ENCODE measurements at regions not wholly inside any gene's neighbourhood (a gene's known extent, or its start where the extent isn't known, plus 50 kb on each side); places are given as distances from the start of the nearest gene placed in this dataset.

- no peak overlapping the region for H3K4me3 ChIP-seq (ENCODE audit: low read length)
- no peaks in the 10 kb centered on the region for H3K4me1 ChIP-seq (ENCODE audit: control insufficient read depth, insufficient read depth, low read length)
- no CpG with 5 or more reads among the region's 2 CpGs for WGBS (ENCODE audit: insufficient coverage, low lambda C conversion rate)
- H3K27me3 ChIP-seq (ENCODE audit: control insufficient read depth, insufficient read depth, low read length), result no peaks in the 10 kb centered on the region
- no peaks in the 10 kb centered on the region for H3K36me3 ChIP-seq (ENCODE audit: control insufficient read depth, insufficient read depth, low read length)
- no peak for DNase-seq
- no peak overlapping the region for H3K27ac ChIP-seq (ENCODE audit: low read length)
- no peaks in the 10 kb centered on the region for H3K9me3 ChIP-seq (ENCODE audit: control insufficient read depth, low read depth, low read length)
Observed at GRCh38 chr13:79966493-79966895, 374.4 kb downstream of the SPRY2 start.

- WGBS (ENCODE audit: insufficient coverage, low lambda C conversion rate), result 94% methylated on average over 3 of the region's 3 CpGs
- Histone ChIP-seq H3K4me3 (ENCODE audit: low read length) (no peak overlapping the region), H3K4me1 (ENCODE audit: control insufficient read depth, insufficient read depth, low read length) (no peaks in the 10 kb centered on the region), H3K36me3 (ENCODE audit: control insufficient read depth, insufficient read depth, low read length) (no peaks in the 10 kb centered on the region), H3K27me3 (ENCODE audit: control insufficient read depth, insufficient read depth, low read length) (no peaks in the 10 kb centered on the region), H3K9me3 (ENCODE audit: control insufficient read depth, low read depth, low read length) (no peaks in the 10 kb centered on the region), H3K27ac (ENCODE audit: low read length) (no peak overlapping the region)
- DNase-seq, result no peak
Observed at GRCh38 chr13:79966059-79966458, 374.9 kb downstream of the SPRY2 start.

- peaks cover 2% of the 10 kb centered on the region for H3K4me1 ChIP-seq (ENCODE audit: control insufficient read depth, insufficient read depth, low read length)
- H3K36me3 ChIP-seq (ENCODE audit: control insufficient read depth, insufficient read depth, low read length), result no peaks in the 10 kb centered on the region
- no peak overlapping the region for H3K4me3 ChIP-seq (ENCODE audit: low read length)
- no peaks in the 10 kb centered on the region for H3K27me3 ChIP-seq (ENCODE audit: control insufficient read depth, insufficient read depth, low read length)
- no peak overlapping the region for H3K27ac ChIP-seq (ENCODE audit: low read length)
- no peaks in the 10 kb centered on the region for H3K9me3 ChIP-seq (ENCODE audit: control insufficient read depth, low read depth, low read length)
- peak in 1 of 2 donors; percentile 41 for DNase-seq
- WGBS (ENCODE audit: insufficient coverage, low lambda C conversion rate), result 67% methylated on average over 3 of the region's 3 CpGs
Observed at GRCh38 chr13:79946556-79946955, 394.4 kb downstream of the SPRY2 start.

GRCh38 chr13:79943346-79944023 lies 397.4 kb downstream of the SPRY2 start:
- no peaks in the 10 kb centered on the region for H3K36me3 ChIP-seq (ENCODE audit: control insufficient read depth, insufficient read depth, low read length)
- H3K27ac ChIP-seq (ENCODE audit: low read length), result no peak overlapping the region
- 100% methylated on average over 1 of the region's 2 CpGs for WGBS (ENCODE audit: insufficient coverage, low lambda C conversion rate)
- no peak overlapping the region for H3K4me3 ChIP-seq (ENCODE audit: low read length)
- H3K9me3 ChIP-seq (ENCODE audit: control insufficient read depth, low read depth, low read length), result no peaks in the 10 kb centered on the region
- peaks cover 2% of the 10 kb centered on the region for H3K4me1 ChIP-seq (ENCODE audit: control insufficient read depth, insufficient read depth, low read length)
- H3K27me3 ChIP-seq (ENCODE audit: control insufficient read depth, insufficient read depth, low read length), result no peaks in the 10 kb centered on the region
- DNase-seq, result no peak

GRCh38 chr13:79941752-79942151 lies 399.2 kb downstream of the SPRY2 start:
- H3K27me3 ChIP-seq (ENCODE audit: control insufficient read depth, insufficient read depth, low read length), result no peaks in the 10 kb centered on the region
- no CpG with 5 or more reads among the region's 5 CpGs for WGBS (ENCODE audit: insufficient coverage, low lambda C conversion rate)

GRCh38 chr13:79939689-79940088 lies 401.2 kb downstream of the SPRY2 start:
- Histone ChIP-seq H3K9me3 (ENCODE audit: control insufficient read depth, low read depth, low read length) (no peaks in the 10 kb centered on the region), H3K36me3 (ENCODE audit: control insufficient read depth, insufficient read depth, low read length) (no peaks in the 10 kb centered on the region), H3K4me1 (ENCODE audit: control insufficient read depth, insufficient read depth, low read length) (no peaks in the 10 kb centered on the region), H3K27me3 (ENCODE audit: control insufficient read depth, insufficient read depth, low read length) (no peaks in the 10 kb centered on the region), H3K27ac (ENCODE audit: low read length) (no peak overlapping the region), H3K4me3 (ENCODE audit: low read length) (no peak overlapping the region)
- DNase-seq, result no peak
- no CpG with 5 or more reads among the region's 2 CpGs for WGBS (ENCODE audit: insufficient coverage, low lambda C conversion rate)

More at GRCh38 chr13:79941752-79942151, 399.2 kb downstream of the SPRY2 start:
- Histone ChIP-seq H3K36me3 (ENCODE audit: control insufficient read depth, insufficient read depth, low read length) (no peaks in the 10 kb centered on the region), H3K4me3 (ENCODE audit: low read length) (no peak overlapping the region), H3K9me3 (ENCODE audit: control insufficient read depth, low read depth, low read length) (no peaks in the 10 kb centered on the region), H3K4me1 (ENCODE audit: control insufficient read depth, insufficient read depth, low read length) (peaks cover 2% of the 10 kb centered on the region), H3K27ac (ENCODE audit: low read length) (no peak overlapping the region)
- DNase-seq, result peak; percentile 17 to 60

GRCh38 chr13:79937771-79938216 lies 403.1 kb downstream of the SPRY2 start:
- no peaks in the 10 kb centered on the region for H3K27me3 ChIP-seq (ENCODE audit: control insufficient read depth, insufficient read depth, low read length)
- WGBS (ENCODE audit: insufficient coverage, low lambda C conversion rate), result no CpG with 5 or more reads among the region's 3 CpGs
- no peaks in the 10 kb centered on the region for H3K4me1 ChIP-seq (ENCODE audit: control insufficient read depth, insufficient read depth, low read length)
- no peaks in the 10 kb centered on the region for H3K9me3 ChIP-seq (ENCODE audit: control insufficient read depth, low read depth, low read length)
- DNase-seq, result no peak
- no peak overlapping the region for H3K27ac ChIP-seq (ENCODE audit: low read length)
- no peaks in the 10 kb centered on the region for H3K36me3 ChIP-seq (ENCODE audit: control insufficient read depth, insufficient read depth, low read length)
- no peak overlapping the region for H3K4me3 ChIP-seq (ENCODE audit: low read length)

- Histone ChIP-seq H3K27ac (ENCODE audit: low read length) (no peak overlapping the region), H3K36me3 (ENCODE audit: control insufficient read depth, insufficient read depth, low read length) (no peaks in the 10 kb centered on the region), H3K4me1 (ENCODE audit: control insufficient read depth, insufficient read depth, low read length) (no peaks in the 10 kb centered on the region), H3K27me3 (ENCODE audit: control insufficient read depth, insufficient read depth, low read length) (no peaks in the 10 kb centered on the region), H3K9me3 (ENCODE audit: control insufficient read depth, low read depth, low read length) (no peaks in the 10 kb centered on the region), H3K4me3 (ENCODE audit: low read length) (no peak overlapping the region)
- DNase-seq, result no peak
- WGBS (ENCODE audit: insufficient coverage, low lambda C conversion rate), result 94% methylated on average over 2 of the region's 4 CpGs
Observed at GRCh38 chr13:79937311-79937710, 403.6 kb downstream of the SPRY2 start.

GRCh38 chr13:79936368-79937136 lies 404.4 kb downstream of the SPRY2 start:
- Histone ChIP-seq H3K27ac (ENCODE audit: low read length) (no peak overlapping the region), H3K4me3 (ENCODE audit: low read length) (no peak overlapping the region), H3K36me3 (ENCODE audit: control insufficient read depth, insufficient read depth, low read length) (no peaks in the 10 kb centered on the region), H3K9me3 (ENCODE audit: control insufficient read depth, low read depth, low read length) (no peaks in the 10 kb centered on the region), H3K27me3 (ENCODE audit: control insufficient read depth, insufficient read depth, low read length) (no peaks in the 10 kb centered on the region), H3K4me1 (ENCODE audit: control insufficient read depth, insufficient read depth, low read length) (no peaks in the 10 kb centered on the region)
- DNase-seq, result peak in 1 of 2 donors; percentile 22
- WGBS (ENCODE audit: insufficient coverage, low lambda C conversion rate), result 80% methylated on average over 1 of the region's 12 CpGs

GRCh38 chr13:79935121-79935520 lies 405.8 kb downstream of the SPRY2 start:
- H3K27me3 ChIP-seq (ENCODE audit: control insufficient read depth, insufficient read depth, low read length), result no peaks in the 10 kb centered on the region
- no peak for DNase-seq
- H3K4me1 ChIP-seq (ENCODE audit: control insufficient read depth, insufficient read depth, low read length), result no peaks in the 10 kb centered on the region
- no peaks in the 10 kb centered on the region for H3K36me3 ChIP-seq (ENCODE audit: control insufficient read depth, insufficient read depth, low read length)
- H3K4me3 ChIP-seq (ENCODE audit: low read length), result no peak overlapping the region
- no peak overlapping the region for H3K27ac ChIP-seq (ENCODE audit: low read length)
- H3K9me3 ChIP-seq (ENCODE audit: control insufficient read depth, low read depth, low read length), result no peaks in the 10 kb centered on the region
